ENCODE measurements at regions not wholly inside any gene's neighbourhood (a gene's known extent, or its start where the extent isn't known, plus 50 kb on each side); places are given as distances from the start of the nearest gene placed in this dataset.

DNA sequence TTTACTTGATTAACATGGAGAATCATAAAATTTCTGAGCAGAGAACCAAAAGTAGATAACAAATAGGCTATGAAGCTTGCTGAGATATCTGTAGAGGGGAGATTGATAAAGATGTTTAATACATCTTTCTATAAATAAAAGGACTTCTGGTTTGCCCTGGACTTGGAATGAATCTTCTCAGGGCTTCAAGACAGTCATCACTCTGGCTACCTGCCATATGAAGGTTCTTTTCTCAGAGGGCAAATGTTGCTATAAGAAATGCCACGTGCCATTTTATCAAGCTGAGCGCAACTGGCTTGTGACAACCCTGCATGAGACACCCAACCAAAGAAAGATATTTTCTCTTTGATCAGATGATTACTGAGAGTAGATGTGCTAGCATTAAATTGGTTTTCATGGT lies 192.5 kb downstream of the WNT5A start:
- TF ChIP-seq, protein P1, sequence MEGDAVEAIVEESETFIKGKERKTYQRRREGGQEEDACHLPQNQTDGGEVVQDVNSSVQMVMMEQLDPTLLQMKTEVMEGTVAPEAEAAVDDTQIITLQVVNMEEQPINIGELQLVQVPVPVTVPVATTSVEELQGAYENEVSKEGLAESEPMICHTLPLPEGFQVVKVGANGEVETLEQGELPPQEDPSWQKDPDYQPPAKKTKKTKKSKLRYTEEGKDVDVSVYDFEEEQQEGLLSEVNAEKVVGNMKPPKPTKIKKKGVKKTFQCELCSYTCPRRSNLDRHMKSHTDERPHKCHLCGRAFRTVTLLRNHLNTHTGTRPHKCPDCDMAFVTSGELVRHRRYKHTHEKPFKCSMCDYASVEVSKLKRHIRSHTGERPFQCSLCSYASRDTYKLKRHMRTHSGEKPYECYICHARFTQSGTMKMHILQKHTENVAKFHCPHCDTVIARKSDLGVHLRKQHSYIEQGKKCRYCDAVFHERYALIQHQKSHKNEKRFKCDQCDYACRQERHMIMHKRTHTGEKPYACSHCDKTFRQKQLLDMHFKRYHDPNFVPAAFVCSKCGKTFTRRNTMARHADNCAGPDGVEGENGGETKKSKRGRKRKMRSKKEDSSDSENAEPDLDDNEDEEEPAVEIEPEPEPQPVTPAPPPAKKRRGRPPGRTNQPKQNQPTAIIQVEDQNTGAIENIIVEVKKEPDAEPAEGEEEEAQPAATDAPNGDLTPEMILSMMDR (IDR thresholded peaks at IDR 0.05) = no peak
- no peak for TF ChIP-seq POLR2A (IDR thresholded peaks at IDR 0.05)
- no peak for TF ChIP-seq EP300 (IDR thresholded peaks at IDR 0.05)
